GM19025 (cell line): ENCODE measurements at regions not wholly inside any gene's neighbourhood (a gene's known extent, or its start where the extent isn't known, plus 50 kb on each side); places are given as distances from the start of the nearest gene placed in this dataset.

Experiments
- ATAC-seq: cut with Tn5 transposase; IDR thresholded peaks from one replicate; pipeline ENCODE4 v1.9.1; 2021; ENCODE audit warnings: mild to moderate bottlenecking, low read depth, moderate library complexity; ENCODE audit not compliant: unreplicated experiment

GRCh38 chr6:105748737-105749161 lies 337.4 kb upstream of the PRDM1 start:
- ATAC-seq: no peak

GRCh38 chr6:105747823-105748405 lies 338.2 kb upstream of the PRDM1 start:
- ATAC-seq: no peak

- no peak for ATAC-seq
These were observed 339.6 kb upstream of the PRDM1 start for GRCh38 chr6:105746509-105746908.

GRCh38 chr6:105746130-105746505 lies 340.0 kb upstream of the PRDM1 start:
- no peak for ATAC-seq

- ATAC-seq: no peak
These were observed 340.5 kb upstream of the PRDM1 start for GRCh38 chr6:105745464-105746129.

GRCh38 chr6:105744815-105745214 lies 341.3 kb upstream of the PRDM1 start:
- ATAC-seq: no peak

- ATAC-seq: no peak
These were observed 338.2 kb upstream of the PREP start for GRCh38 chr6:105740946-105741645.

- no peak for ATAC-seq
These were observed 336.9 kb upstream of the PREP start for GRCh38 chr6:105739764-105740163.

- no peak for ATAC-seq
These were observed 330.8 kb upstream of the PREP start for GRCh38 chr6:105733556-105734162.

- ATAC-seq: no peak
These were observed 326.1 kb upstream of the PREP start for GRCh38 chr6:105728995-105729394.

GRCh38 chr6:105726902-105727655 lies 324.2 kb upstream of the PREP start:
- ATAC-seq: no peak

- no peak for ATAC-seq
These were observed 312.0 kb upstream of the PREP start for GRCh38 chr6:105714846-105715245.

- ATAC-seq: no peak
These were observed 310.7 kb upstream of the PREP start for GRCh38 chr6:105713474-105714118.

GRCh38 chr6:105711216-105711615 lies 308.3 kb upstream of the PREP start:
- no peak for ATAC-seq

- ATAC-seq: no peak
These were observed 302.7 kb upstream of the PREP start for GRCh38 chr6:105705608-105706007.

GRCh38 chr6:105695461-105695860 lies 292.6 kb upstream of the PREP start:
- no peak for ATAC-seq

GRCh38 chr6:105692613-105693215 lies 289.8 kb upstream of the PREP start:
- no peak for ATAC-seq

- ATAC-seq: no peak
These were observed 289.1 kb upstream of the PREP start for GRCh38 chr6:105691971-105692370.

GRCh38 chr6:105691081-105691480 lies 288.2 kb upstream of the PREP start:
- ATAC-seq: no peak

- ATAC-seq: no peak
These were observed 285.7 kb upstream of the PREP start for GRCh38 chr6:105688573-105688972.
